GM19035 (cell line): ENCODE measurements at regions not wholly inside any gene's neighbourhood (a gene's known extent, or its start where the extent isn't known, plus 50 kb on each side); places are given as distances from the start of the nearest gene placed in this dataset.
"Not testable (repeated sequence)": the region's sequence is repeated elsewhere in the genome, so short reads cannot be mapped to it uniquely, and the experiment has no call there.

ENCODE experiments used
- ATAC-seq: cut with Tn5 transposase; IDR thresholded peaks from one replicate; pipeline ENCODE4 v1.9.1; 2021; ENCODE audit not compliant: unreplicated experiment

DNA sequence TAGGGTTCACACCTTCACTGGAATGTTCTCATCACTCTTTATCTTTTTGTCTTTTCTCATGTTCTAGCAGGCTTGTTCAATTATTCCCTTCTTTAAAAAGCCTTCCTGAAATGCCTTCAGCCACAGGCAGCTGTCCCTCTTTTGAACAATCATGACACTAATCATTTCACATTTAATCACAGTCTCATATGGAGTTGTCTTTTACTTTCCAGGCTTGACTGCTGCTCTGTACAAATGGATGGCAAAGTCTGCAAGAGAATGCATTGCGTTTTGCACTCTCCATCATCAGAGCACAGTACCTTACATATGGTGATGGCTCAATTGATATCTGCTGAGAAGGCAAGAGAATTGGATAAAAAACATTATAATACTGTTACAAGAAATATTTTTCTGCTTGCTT is 529.8 kb downstream of the DIPK2A start:
- no peak for ATAC-seq

DNA sequence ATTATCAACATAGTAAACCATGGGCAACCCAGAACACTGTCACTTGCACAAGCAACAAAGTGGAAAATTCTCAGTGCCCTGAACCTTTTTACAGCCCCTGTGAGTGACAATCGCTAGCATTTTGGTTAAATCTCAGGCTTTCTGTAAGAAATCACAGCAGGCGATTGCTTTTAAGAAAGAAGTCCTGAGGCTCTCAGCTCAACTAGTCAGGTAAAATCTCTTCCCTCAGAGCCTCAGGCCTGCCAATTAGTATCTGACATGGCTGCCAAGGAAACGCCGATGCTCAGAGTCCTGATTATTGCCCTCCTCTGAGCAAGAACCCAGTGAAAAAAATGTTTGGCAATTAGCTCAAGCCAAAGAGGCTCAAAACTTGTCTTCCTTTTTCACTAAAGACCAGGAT is 530.8 kb downstream of the DIPK2A start:
- ATAC-seq: no peak

DNA sequence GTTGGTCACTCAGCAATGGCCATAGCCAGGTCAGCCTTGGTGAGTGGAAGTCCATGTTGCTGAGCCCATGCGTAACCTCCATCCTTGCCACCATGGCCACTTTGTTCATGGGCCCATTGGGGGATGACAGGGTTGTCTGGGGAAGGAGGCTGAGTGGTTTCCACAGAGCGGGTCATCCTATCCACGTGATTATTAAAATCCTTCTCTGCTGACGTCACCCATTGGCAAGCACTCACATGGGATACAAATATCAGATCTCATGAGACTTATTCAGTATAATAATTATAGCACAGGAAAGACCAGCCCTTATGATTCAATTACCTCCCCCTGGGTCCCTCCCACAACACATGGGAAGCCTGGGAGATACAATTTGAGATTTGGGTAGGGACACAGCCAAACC is 534.8 kb downstream of the DIPK2A start:
- not testable (repeated sequence) for ATAC-seq

DNA sequence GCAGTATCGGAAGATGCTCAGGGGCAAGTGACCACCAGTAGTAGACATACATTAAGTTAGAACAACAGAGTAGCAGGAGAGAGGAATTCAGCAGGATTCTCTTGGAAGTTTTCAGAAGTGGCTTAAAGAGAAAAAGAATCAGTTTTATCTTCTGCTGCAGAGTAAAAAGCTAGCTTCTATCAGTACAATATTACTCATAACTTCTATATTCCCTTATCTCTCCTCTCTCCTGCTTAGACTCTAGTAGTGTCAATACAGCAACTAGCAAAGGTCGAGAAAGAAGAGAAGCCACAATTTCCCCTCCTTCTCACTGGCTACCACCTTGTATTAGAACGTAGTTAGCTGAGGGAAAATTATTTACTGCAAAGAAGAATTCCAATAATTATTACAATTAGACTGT is 539.7 kb downstream of the DIPK2A start:
- ATAC-seq: no peak

DNA sequence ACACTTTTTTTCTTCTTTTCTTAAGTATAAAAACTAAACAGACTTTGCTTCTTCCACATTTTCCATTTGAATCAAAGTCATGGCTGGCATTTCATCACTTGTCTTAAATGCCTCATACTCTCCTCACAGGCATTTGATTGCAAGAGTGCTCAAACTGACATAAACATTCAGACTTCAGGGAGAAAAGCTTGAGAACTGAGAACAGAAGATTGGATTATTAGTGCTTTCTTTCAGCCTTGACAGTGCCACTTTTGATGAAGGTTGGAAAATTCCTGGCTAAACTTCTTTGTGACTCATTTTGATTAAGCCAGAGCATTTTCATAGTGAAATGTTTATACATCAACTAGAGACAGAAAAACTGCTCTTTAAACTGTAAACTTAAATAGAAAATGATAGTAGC is 544.4 kb downstream of the DIPK2A start:
- no peak for ATAC-seq

DNA sequence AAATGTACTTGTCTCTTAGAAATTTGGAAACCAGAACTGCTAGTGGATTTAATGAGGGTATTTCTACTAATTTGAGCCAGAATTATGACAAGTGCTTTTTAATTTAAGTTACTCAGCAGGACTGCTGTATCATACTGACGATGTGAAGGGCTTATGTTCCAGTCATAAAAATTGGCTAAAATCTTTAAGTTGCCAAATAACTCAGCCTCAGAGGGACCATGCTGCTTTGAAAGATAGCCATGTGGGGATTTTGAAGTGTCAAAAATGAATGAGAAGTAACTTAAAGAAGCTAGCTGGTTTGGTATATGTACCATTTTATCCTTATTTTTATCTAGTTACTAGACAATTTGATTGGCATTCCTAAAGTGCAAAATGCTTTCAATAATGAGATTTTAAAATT is 545.0 kb downstream of the DIPK2A start:
- no peak for ATAC-seq

DNA sequence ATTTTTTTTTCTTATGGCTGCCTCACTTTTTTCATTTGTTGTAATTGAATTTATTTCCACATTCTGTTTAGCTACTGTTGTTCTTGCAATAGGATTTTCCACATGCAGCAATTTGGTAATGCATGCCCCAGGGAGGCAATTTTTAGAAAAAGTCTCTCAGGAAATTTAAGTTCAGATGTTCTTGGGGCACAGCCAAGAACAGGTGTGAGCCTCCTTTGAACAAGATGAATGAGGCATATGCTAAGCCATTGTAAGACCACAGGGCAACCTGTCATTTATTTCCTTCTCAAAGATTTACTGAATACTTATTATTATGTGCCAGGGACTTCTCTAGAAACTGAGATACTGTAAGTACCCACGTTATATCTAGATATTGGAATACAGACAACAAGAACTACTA is 549.5 kb downstream of the DIPK2A start:
- no peak for ATAC-seq

DNA sequence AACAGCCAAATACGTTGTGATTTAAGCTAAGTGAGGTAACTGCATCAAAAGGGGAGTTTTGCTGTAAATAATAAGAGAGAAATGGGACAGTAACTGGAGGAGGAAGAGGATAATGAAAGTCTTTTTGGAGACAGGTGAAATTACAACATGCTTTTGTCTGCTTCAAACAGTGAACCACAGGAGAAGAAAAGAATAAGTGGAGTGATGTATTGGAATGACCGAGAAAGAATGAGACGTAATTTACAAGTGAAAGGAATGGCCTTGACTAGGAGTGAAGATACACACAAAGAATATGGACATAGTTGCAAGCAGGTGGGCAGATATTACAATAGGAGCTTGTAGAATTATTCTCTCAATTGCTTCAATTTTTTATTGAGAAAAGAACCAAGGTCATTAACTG is 550.8 kb downstream of the DIPK2A start:
- ATAC-seq: no peak

DNA sequence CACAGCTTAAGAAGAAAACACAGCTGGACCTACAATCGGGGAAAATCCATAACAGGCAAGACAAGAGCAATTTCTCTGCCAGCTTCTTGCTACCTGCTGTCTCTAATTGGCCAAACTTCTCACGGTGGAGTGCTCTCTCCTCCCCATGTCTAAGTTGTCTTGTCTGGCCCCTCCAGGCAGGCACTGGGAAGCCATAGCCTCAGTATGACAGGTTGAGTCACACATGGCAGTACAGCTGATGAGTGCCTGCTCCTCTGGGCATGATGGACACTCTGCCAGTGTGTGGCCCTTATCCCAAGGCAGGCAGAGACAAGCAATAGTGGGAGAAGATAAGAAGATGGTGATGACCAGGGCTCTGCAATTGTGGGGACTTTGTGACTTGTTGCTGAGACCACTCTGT is 551.8 kb downstream of the DIPK2A start:
- ATAC-seq: no peak

DNA sequence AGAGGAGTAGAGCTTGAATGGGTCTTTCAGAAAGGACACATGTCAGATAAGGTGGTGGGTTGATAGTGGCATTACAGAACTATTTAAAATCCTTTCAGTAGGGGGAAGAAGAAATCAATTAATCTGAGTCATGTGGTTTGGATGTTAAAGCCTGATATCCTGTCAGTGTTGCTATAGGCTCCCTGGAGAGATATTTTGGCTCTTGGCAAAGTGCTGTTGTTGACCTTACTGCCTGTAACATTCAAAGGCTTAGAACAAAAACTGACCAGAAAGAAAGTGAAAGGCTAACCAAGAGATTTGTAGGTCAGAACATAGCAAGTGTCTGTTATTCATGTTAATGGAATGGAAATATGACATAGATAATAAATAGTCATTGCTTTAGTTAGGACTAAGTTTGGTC is 552.9 kb downstream of the DIPK2A start:
- no peak for ATAC-seq

DNA sequence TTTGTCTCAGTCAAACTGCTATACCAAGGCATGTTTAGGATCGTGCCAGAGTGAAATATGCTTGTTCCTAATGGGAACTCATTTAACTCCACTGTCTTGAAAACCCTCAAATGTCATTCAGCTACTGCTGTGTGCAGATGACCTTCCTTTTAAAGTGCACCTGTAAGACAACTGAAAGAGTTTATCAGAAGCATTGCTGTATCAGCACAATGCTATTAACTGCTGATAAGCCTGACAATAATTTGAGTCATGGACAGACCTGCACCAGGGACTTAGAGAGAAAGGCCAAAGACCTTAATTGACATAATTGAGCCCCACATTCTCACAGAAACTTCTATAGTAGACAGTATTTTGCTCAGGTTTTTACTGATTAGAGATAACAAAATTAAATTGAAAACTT is 557.9 kb downstream of the DIPK2A start:
- ATAC-seq: no peak

DNA sequence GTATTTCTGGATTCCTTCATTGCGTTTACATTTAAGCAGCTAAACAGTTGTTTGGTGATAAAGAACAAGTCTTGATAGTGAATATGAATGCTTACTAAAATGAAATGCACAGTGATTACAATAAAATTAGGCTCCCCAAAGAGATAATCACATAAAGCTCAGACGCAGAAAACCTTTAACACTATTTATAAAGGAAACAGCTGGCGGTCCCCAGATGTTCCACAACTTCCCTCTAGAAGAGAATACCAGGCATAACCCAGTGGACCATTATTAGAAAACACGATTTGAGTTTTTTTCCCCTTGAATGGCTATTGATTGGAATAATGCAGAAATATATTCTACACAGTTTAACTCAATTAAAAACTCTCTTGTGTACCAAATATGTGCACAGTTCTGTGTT is 573.2 kb downstream of the DIPK2A start:
- ATAC-seq: no peak

DNA sequence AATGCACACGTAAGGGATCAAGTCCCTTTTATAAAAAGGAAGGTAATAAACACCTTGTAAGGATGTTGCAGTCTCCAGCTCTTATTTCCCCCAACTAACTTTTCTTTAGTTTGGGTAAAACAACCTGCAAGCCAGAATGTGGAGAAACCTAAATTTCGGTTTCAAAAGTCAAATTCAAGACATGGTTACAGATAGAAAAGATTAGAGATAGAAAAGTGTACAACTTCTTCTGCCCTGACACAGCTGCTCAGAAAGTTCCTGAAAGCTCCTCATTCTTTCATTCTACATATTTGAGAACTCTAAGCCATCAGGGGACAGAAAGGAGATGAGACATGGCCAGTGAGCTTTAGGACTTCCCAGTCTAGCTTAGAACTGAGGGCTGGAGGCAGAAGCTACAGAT is 574.9 kb downstream of the DIPK2A start:
- no peak for ATAC-seq

DNA sequence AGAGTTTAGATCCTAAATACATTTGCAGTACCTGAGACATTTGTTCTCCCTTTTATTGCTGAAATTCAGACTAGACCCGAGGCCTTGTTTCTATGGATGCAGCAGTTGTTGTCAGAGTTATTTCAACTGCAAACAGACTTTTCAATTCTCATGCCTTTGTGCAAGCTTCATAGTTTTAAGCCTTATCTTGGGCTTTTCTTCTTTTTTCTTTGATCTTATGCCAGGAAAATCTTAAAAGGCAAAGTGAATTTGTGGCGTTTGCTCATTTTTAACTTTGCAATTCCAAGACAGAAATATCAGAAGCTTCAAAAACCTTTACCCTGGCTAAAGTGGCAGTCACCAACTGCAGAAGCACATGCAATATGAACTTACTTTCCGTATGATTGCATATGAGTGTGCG is 576.7 kb downstream of the DIPK2A start:
- no peak for ATAC-seq

DNA sequence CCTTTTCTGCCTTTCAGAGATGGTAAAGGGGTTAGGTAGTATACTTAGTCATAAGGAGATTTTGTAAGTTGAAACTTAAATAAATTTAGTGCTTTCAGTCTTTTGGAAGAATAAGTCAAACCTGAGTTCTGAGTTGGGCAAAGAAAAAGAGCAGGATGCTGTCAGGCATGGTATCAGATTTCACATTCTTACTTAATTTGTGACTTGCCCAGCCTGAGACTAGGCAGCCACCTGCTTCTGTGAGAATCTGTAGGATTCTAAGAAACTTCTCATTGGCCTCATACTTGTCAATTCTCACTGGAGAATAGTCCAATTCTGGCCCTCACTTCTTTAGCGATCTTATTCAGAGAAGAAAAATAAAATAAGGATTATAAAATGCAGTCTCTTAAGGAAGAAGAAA is 577.5 kb downstream of the DIPK2A start:
- ATAC-seq: no peak

DNA sequence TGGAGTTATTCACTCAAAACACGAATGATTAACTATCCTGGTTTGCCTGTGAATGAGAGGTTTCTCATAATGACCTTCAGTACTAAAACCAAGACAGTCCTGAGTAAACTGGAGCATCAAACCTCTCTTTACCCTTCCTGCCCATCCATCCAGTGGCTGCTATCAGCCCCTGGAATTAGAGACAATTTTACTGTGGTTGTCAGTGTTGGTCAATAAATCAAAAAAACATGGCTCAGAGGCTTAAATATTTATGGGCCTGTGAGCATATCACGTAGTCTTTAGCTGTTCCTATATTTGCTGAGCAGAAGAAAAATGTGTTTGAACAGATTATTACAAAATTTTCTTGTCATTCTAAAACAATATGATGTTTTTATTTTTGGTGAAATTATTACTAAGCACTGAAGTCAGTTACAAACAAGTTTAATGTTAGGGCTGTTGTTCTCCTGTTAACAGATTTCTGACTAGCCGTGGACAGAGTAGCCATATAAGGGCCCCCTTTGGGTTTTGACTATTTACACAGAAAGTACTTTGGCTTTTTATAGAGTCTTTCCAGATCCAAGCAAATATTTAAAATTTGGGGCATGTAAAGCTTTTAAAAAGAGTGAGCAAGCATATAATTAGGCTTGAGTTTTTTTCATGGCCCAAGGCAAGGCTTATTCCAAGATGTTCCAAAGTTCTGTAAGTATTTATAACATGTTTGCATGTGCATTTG is 580.9 kb downstream of the DIPK2A start:
- no peak for ATAC-seq

DNA sequence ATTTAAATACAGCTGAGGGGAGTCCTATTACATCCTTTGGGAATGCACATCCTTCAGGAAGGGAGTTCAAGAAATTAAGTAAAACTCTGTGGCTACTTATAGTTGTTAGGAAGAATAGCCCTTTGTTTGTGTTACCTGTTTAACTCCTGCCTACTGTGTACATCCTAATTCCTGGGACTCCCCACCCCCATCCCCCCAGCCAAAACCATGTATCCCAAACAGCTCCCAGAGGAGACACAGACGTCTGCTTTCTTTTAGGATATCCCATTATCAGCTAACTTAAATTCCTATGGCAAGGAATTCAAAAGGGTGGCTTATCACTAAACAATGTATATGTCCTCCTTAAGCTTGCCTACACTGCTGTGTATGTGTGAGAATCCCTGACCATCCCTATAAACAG is 581.7 kb downstream of the DIPK2A start:
- ATAC-seq: no peak

DNA sequence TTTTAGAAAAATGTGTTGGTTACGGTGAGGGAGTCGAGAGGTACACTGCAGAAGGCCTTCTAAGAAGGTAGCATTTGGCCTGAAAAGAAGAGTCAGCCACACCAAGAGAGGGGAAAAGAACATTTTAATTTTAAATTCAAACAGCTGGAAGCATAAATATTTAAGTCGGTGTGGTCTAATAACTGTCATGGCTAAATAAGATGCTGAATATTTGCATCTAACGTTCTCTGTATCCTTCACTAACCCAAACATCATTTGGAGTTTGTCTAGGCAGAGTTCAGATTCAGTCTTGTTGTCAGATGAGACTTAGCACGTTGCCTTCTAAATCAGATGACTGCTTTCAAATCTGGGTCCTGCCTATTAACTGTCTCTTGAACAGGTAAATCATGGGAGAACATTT is 583.3 kb downstream of the DIPK2A start:
- no peak for ATAC-seq

DNA sequence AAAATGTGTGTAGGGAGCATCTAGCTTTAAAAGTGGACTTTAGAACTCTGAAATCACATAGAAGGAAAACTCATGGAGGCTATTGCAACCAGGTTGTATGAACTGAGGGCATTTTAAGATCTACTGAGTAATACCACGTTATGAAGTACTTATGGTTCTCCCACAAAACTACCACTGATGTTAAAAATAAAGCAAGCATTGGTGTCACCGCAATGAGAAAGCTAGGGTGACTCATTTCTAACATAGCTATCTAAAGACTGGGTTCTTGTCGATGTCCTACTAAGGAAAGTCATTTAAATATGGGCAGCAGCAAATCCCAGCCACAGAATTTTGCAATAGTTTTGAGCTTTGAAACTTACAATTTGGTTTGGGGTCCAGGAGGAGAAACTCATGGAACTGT is 584.8 kb downstream of the DIPK2A start:
- peak; percentile 80 for ATAC-seq

DNA sequence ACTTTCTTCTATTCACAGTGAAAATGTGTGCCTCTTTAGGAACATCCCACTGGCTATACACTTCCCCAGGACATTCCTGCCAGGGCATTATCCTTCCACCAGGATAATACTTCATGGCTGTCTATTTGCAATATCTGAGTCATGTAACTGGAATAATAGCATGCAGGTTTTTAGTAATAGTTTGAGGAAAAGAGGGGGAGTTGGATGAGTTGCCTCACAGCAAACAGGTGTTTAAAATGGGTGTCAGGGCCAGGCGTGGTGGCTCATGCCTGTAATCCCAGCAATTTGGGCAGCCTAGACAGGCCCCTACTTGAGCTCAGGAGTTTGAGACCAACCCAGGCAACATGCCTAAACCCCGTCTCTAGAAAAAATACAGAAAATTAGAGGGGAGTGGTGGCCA is 585.9 kb downstream of the DIPK2A start:
- no peak for ATAC-seq

DNA sequence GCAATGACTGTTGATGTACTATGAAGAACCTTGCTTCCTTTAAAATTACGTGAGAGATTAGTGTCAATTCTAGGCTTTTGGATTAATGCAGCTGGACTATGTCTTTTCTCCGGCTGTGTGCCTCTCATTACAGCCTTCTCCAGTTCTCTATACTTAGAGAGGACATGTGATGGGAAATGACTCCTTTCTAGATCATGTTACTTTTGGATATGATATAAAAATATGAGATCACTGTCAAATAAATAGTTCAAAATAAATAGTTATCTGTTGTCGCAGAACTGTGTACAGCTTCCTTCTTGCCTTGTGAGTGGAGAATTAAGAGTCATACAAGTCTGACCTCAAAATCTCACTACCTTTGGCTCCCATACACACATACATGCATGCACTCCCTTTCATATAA is 592.4 kb downstream of the DIPK2A start:
- ATAC-seq: no peak

DNA sequence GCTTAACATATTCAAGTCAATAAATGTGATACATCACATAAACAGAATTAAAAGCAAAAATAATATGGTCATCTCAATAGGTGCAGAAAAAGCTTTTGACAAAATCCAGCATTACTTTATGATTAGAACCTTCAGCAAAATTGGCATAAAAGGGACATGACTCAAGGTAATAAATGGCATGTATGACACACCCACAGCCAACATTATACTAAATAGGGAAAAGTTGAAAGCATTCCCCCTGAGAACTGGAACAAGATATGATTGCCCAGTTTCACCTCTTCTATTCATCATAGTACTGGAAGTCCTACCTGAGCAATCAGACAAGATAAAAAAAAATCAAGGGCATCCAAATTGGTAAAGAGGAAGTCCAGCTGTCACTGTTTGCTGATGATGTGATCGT is 594.7 kb downstream of the DIPK2A start:
- no peak for ATAC-seq

DNA sequence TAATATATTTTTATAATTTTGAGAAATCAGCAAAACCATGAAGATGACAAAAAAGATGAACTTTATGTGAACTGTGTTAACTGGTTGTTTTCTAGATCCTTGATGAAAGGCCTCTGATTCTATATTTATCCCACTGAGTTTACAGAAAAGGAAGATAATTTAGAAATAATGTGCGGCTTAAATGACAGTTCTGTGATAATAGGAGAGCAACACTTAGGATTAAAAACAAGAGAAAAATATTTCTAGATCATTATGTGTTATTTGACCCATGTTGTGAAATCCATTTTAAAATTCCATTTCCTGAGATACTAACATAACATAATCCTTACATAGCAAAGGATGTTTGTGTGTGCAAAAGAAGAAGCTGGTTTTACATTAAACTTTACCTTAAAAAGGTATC is 598.0 kb downstream of the DIPK2A start:
- ATAC-seq: no peak

DNA sequence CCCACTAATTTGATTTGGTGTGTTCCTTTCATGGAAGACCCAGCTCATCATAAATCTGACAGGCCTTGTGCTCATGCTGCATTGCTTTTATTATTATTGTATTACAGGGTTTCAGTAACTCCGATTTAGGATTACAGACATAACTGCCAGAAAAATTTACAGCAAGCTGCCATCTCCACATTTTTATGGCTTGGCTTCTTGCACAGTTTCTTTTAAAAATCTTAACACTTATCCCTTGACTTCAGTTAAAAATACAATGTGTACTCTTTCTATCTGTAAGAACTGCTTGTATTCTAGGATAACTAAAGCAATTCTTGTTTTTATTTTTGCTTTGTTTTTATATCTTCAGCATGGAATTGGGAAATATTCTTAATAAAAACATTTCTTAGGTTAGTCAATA is 612.2 kb downstream of the DIPK2A start:
- ATAC-seq: no peak
